Stimulated activated naive CD8-positive, alpha-beta T cell treated with anti-CD3 and anti-CD28 coated beads, Interleukin-15, Interleukin-2, amounts not matched to agents 100 U/mL and 50 U/mL, for 24 hours (primary cell): ENCODE measurements at regions not wholly inside any gene's neighbourhood (a gene's known extent, or its start where the extent isn't known, plus 50 kb on each side); places are given as distances from the start of the nearest gene placed in this dataset.
"Not testable (repeated sequence)": the region's sequence is repeated elsewhere in the genome, so short reads cannot be mapped to it uniquely, and the experiment has no call there.

Source experiments
- ATAC-seq: fragments of 150-1000 bp; cut with Tn5 transposase; one replicate; pipeline ENCODE4 v1.10.0; 2021
- DNase-seq: peaks from one replicate; pipeline ENCODE4 v3.0.0; 2021

- ATAC-seq = no peak
- no peak for DNase-seq
These were observed 91.6 kb upstream of the BCAR3 start for GRCh38 chr1:93773049-93773838.

- no peak for ATAC-seq
- no peak for DNase-seq
These were observed 90.2 kb upstream of the BCAR3 start for GRCh38 chr1:93771843-93772242.

- ATAC-seq (no peak), DNase-seq (no peak)
These were observed 89.0 kb upstream of the BCAR3 start for GRCh38 chr1:93770640-93771039.

- no peak for ATAC-seq
- no peak for DNase-seq
These were observed 88.1 kb upstream of the BCAR3 start for GRCh38 chr1:93769777-93770176.

GRCh38 chr1:93768380-93768863 lies 86.8 kb upstream of the BCAR3 start:
- no peak for DNase-seq
- no peak for ATAC-seq

GRCh38 chr1:93766451-93766850 lies 84.8 kb upstream of the BCAR3 start:
- ATAC-seq = no peak
- DNase-seq = no peak

GRCh38 chr1:93765099-93765498 lies 83.5 kb upstream of the BCAR3 start:
- no peak for DNase-seq

GRCh38 chr1:93764366-93764750 lies 82.7 kb upstream of the BCAR3 start:
- ATAC-seq (no peak), DNase-seq (no peak)

More at GRCh38 chr1:93765099-93765498, 83.5 kb upstream of the BCAR3 start:
- no peak for ATAC-seq

- DNase-seq (no peak), ATAC-seq (no peak)
These were observed 82.2 kb upstream of the BCAR3 start for GRCh38 chr1:93763704-93764365.

GRCh38 chr1:93758842-93759515 lies 77.3 kb upstream of the BCAR3 start:
- ATAC-seq = peak; percentile 77

GRCh38 chr1:93757256-93758036 lies 75.8 kb upstream of the BCAR3 start:
- no peak for DNase-seq
- no peak for ATAC-seq

More at GRCh38 chr1:93758842-93759515, 77.3 kb upstream of the BCAR3 start:
- peak; percentile 33 for DNase-seq

GRCh38 chr1:93756657-93757056 lies 75.0 kb upstream of the BCAR3 start:
- ATAC-seq = no peak
- no peak for DNase-seq

GRCh38 chr1:93755251-93755715 lies 73.6 kb upstream of the BCAR3 start:
- not testable (repeated sequence) for DNase-seq, ATAC-seq

GRCh38 chr1:93753791-93754763 lies 72.4 kb upstream of the BCAR3 start:
- DNase-seq = no peak

GRCh38 chr1:93751377-93752250 lies 70.0 kb upstream of the BCAR3 start:
- peak; percentile 37 for ATAC-seq
- no peak for DNase-seq

More at GRCh38 chr1:93753791-93754763, 72.4 kb upstream of the BCAR3 start:
- no peak for ATAC-seq

GRCh38 chr1:93750955-93751354 lies 69.3 kb upstream of the BCAR3 start:
- DNase-seq (no peak), ATAC-seq (peak; percentile 11)

GRCh38 chr1:93749894-93750301 lies 68.3 kb upstream of the BCAR3 start:
- ATAC-seq (no peak), DNase-seq (no peak)

- DNase-seq = no peak
These were observed 67.8 kb upstream of the BCAR3 start for GRCh38 chr1:93749487-93749886.

GRCh38 chr1:93746021-93746812 lies 64.6 kb upstream of the BCAR3 start:
- no peak for ATAC-seq
- DNase-seq = no peak

More at GRCh38 chr1:93749487-93749886, 67.8 kb upstream of the BCAR3 start:
- ATAC-seq = no peak
